Esophagus muscularis mucosa (tissue), 4 donors: ENCODE measurements at regions not wholly inside any gene's neighbourhood (a gene's known extent, or its start where the extent isn't known, plus 50 kb on each side); places are given as distances from the start of the nearest gene placed in this dataset.

Source experiments
- EP300 ChIP-seq: sonication (generic); formaldehyde crosslinking; IDR thresholded peaks from one replicate; pipeline ENCODE4 v1.6.1; 2017; ENCODE audit warnings: antibody characterized with exemption
- POLR2A ChIP-seq: fragments of 450-650 bp; IDR thresholded peaks from one replicate; pipeline ENCODE4 v1.6.1; 2017; ENCODE audit warnings: antibody characterized with exemption, moderate library complexity, mild to moderate bottlenecking, low read depth
- POLR2AphosphoS5 ChIP-seq, 2 donors: sonication (generic); formaldehyde crosslinking; IDR thresholded peaks; one replicate each; pipeline ENCODE4 v1.6.1; 2017; ENCODE audit warnings: antibody characterized with exemption in 2 of 2
- TF ChIP-seq, protein P1 (sequence below), 3 experiments: fragments of 200-600 bp in 2 of 3; fragments of 450-650 bp in 1 of 3; sonication (generic) in 2 of 3; IDR thresholded peaks; one replicate each; pipeline ENCODE4 v1.5.1; 2017 to 2019; ENCODE audit warnings: antibody characterized with exemption in 3 of 3, mild to moderate bottlenecking in 2 of 3, moderate library complexity in 1 of 3

DNA sequence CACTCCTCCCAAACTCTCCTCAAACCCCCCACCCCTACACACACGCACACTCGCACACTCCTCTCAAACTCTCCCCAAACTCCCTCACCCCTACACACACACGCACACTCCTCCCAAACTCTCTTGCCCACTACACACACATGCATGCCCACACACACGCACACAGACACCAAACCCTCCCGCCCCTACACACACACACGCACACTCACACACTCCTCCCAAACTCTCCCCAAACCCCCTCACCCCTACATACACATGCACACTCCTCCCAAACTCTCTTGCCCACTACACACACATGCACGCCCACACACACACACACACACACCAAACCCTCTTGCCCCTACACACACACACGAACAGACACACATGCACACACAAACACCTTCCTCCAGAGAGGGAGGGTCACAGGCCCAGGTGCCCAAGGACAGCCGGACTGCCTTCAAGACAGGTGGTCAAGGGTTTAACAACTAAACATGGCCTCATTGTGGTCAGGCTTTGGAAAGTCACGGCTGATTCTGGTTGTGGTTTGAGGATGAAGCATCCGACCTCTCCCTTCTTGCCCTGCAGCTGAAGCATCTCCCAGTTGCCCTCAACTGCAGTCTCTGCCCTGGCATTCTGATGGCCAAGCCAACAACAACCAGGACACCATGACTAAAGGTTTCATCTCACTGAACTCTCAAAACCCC is 72.3 kb upstream of the SNTG2 start:
- no peak for TF ChIP-seq POLR2AphosphoS5 (IDR thresholded peaks at IDR 0.05)
- no peak for TF ChIP-seq POLR2A
- TF ChIP-seq, protein P1, sequence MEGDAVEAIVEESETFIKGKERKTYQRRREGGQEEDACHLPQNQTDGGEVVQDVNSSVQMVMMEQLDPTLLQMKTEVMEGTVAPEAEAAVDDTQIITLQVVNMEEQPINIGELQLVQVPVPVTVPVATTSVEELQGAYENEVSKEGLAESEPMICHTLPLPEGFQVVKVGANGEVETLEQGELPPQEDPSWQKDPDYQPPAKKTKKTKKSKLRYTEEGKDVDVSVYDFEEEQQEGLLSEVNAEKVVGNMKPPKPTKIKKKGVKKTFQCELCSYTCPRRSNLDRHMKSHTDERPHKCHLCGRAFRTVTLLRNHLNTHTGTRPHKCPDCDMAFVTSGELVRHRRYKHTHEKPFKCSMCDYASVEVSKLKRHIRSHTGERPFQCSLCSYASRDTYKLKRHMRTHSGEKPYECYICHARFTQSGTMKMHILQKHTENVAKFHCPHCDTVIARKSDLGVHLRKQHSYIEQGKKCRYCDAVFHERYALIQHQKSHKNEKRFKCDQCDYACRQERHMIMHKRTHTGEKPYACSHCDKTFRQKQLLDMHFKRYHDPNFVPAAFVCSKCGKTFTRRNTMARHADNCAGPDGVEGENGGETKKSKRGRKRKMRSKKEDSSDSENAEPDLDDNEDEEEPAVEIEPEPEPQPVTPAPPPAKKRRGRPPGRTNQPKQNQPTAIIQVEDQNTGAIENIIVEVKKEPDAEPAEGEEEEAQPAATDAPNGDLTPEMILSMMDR (IDR thresholded peaks at IDR 0.05) = no peak
- TF ChIP-seq EP300 = no peak
